Liver (tissue), 8 donors: ENCODE measurements at regions not wholly inside any gene's neighbourhood (a gene's known extent, or its start where the extent isn't known, plus 50 kb on each side); places are given as distances from the start of the nearest gene placed in this dataset.

Source experiments
- DNase-seq: peaks from one replicate; pipeline ENCODE4 v3.0.0-alpha.2; 2017; ENCODE audit warnings: low spot score
- H3K27ac ChIP-seq, 2 donors: one replicate each; pipeline ENCODE4 v1.7.0; 2013; ENCODE audit warnings: inconsistent platforms in 2 of 2, low read length in 2 of 2, control low read depth in 1 of 2, low read depth in 1 of 2, mild to moderate bottlenecking in 1 of 2
- H3K27me3 ChIP-seq, 4 donors: one replicate each; pipeline versions ENCODE4 v1.6.1 to v1.7.0; 2013; ENCODE audit warnings: low read length in 3 of 4, inconsistent platforms in 1 of 4, mild to moderate bottlenecking in 1 of 4, moderate library complexity in 1 of 4; ENCODE audit not compliant: control insufficient read depth in 4 of 4, insufficient read depth in 4 of 4
- H3K36me3 ChIP-seq, 4 donors: one replicate each; pipeline versions ENCODE4 v1.6.1 to v1.7.0; 2013; ENCODE audit warnings: low read length in 3 of 4, mild to moderate bottlenecking in 3 of 4, low read depth in 1 of 4, moderate library complexity in 1 of 4; ENCODE audit not compliant: control insufficient read depth in 4 of 4, insufficient read depth in 3 of 4
- H3K4me1 ChIP-seq, 4 donors: one replicate each; pipeline versions ENCODE4 v1.6.1 to v1.7.0; 2013; ENCODE audit warnings: low read length in 3 of 4, mild to moderate bottlenecking in 3 of 4, moderate library complexity in 1 of 4; ENCODE audit not compliant: control insufficient read depth in 4 of 4, insufficient read depth in 4 of 4
- H3K4me3 ChIP-seq, 3 donors: one replicate each; pipeline versions ENCODE4 v1.6.1 to v1.7.0; 2013; ENCODE audit warnings: low read length in 3 of 3, control low read depth in 1 of 3, low read depth in 1 of 3, mild to moderate bottlenecking in 1 of 3
- H3K9ac ChIP-seq, 2 donors: one replicate each; pipeline ENCODE4 v1.7.0; 2013; ENCODE audit warnings: low read length in 2 of 2, mild to moderate bottlenecking in 2 of 2, moderate library complexity in 2 of 2, control low read depth in 1 of 2, low read depth in 1 of 2
- H3K9me3 ChIP-seq, 4 donors: one replicate each; pipeline versions ENCODE4 v1.6.1 to v1.7.0; 2013; ENCODE audit warnings: low read length in 3 of 4; ENCODE audit not compliant: control insufficient read depth in 4 of 4
- EGR1 ChIP-seq, 2 donors: IDR thresholded peaks; 2 replicates each; pipeline ENCODE4 v1.6.1; 2016 to 2018; ENCODE audit warnings: antibody characterized with exemption in 2 of 2, low read depth in 2 of 2
- FOXA1 ChIP-seq: IDR thresholded peaks from 2 replicates; pipeline ENCODE4 v1.6.1; 2016; ENCODE audit warnings: antibody characterized with exemption
- FOXA2 ChIP-seq: IDR thresholded peaks from 2 replicates; pipeline ENCODE4 v1.6.1; 2016; ENCODE audit warnings: antibody characterized with exemption
- GABPA ChIP-seq, 2 donors: IDR thresholded peaks in 1 of 2; conservative IDR thresholded peaks in 1 of 2; 2 replicates each; pipeline ENCODE4 v1.6.1; 2016; ENCODE audit warnings: antibody characterized with exemption in 2 of 2, mild to moderate bottlenecking in 1 of 2, moderate library complexity in 1 of 2
- HNF4A ChIP-seq, 2 donors: conservative IDR thresholded peaks; 2 replicates each; pipeline ENCODE4 v1.6.1; 2016; ENCODE audit warnings: antibody characterized with exemption in 2 of 2, mild to moderate bottlenecking in 2 of 2
- HNF4G ChIP-seq: IDR thresholded peaks from 2 replicates; pipeline ENCODE4 v1.6.1; 2016; ENCODE audit warnings: antibody characterized with exemption
- JUND ChIP-seq, 2 donors: IDR thresholded peaks; 2 replicates each; pipeline ENCODE4 v1.6.1; 2016; ENCODE audit warnings: antibody characterized with exemption in 2 of 2
- NR2F2 ChIP-seq: IDR thresholded peaks from 2 replicates; pipeline ENCODE4 v1.6.1; 2016; ENCODE audit warnings: antibody characterized with exemption
- RAD21 ChIP-seq, 2 donors: IDR thresholded peaks; 2 replicates each; pipeline ENCODE4 v1.6.1; 2016; ENCODE audit warnings: antibody characterized with exemption in 2 of 2, mild to moderate bottlenecking in 2 of 2
- SP1 ChIP-seq: IDR thresholded peaks from 2 replicates; pipeline ENCODE4 v1.6.1; 2018; ENCODE audit warnings: antibody characterized with exemption, mild to moderate bottlenecking
- WGBS: extraction: QIAGEN DNeasy Blood & Tissue Kit; methylation state at CpG from one replicate; pipeline ENCODE4 v1.1.7; 2013; 5-methylcytosine and 5-hydroxymethylcytosine counted together
- TF ChIP-seq, protein P1 (sequence below): fragments of 150-350 bp; IDR thresholded peaks from 2 replicates; pipeline ENCODE4 v1.5.1; 2017; ENCODE audit warnings: improper control_type of control experiment, low read depth, low read length; ENCODE audit not compliant: missing input control
- TF ChIP-seq, protein P2 (sequence below): IDR thresholded peaks from 2 replicates; pipeline ENCODE4 v1.6.1; 2016; ENCODE audit warnings: antibody characterized with exemption, mild to moderate bottlenecking
- donor health status: healthy.
- donor health status: healthy.
- donor health status: healthy.
- donor health status: healthy.
- donor health status: healthy.

DNA sequence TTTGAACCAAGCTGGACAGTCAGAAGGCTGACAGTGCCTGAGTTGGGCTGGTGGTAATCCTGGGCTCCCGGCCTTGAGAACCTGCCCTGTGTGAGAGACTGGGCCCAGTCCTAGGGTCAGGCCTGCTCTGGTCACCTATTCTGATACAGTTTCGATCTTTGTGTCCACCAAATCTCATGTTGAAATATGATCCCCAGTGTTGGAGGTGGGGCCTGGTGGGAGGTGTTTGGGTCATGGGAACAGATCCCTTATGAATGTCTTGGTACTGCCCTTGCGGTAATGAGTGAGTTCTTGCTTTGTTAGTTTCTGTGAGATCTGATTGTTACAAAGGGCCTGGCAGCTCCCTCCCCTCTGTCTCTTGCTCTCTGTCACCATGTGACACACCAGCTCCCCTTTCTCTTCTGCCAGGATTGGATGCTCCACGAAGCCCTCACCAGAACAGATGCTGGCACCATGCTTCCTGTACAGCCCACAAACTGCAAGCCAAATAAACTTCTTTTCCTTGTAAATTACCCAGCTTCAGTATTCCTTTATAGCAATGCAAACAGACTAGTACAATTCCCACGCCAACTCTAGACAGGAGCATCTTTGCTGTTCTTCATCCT is 111.8 kb upstream of the ZNF438 start:
- TF ChIP-seq NR2F2: no peak
- no peak for TF ChIP-seq HNF4G
- TF ChIP-seq RAD21 (IDR thresholded peaks at IDR 0.05): no peak
- TF ChIP-seq, protein P1, sequence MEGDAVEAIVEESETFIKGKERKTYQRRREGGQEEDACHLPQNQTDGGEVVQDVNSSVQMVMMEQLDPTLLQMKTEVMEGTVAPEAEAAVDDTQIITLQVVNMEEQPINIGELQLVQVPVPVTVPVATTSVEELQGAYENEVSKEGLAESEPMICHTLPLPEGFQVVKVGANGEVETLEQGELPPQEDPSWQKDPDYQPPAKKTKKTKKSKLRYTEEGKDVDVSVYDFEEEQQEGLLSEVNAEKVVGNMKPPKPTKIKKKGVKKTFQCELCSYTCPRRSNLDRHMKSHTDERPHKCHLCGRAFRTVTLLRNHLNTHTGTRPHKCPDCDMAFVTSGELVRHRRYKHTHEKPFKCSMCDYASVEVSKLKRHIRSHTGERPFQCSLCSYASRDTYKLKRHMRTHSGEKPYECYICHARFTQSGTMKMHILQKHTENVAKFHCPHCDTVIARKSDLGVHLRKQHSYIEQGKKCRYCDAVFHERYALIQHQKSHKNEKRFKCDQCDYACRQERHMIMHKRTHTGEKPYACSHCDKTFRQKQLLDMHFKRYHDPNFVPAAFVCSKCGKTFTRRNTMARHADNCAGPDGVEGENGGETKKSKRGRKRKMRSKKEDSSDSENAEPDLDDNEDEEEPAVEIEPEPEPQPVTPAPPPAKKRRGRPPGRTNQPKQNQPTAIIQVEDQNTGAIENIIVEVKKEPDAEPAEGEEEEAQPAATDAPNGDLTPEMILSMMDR: no peak
- no peak for TF ChIP-seq HNF4A (conservative IDR thresholded peaks at IDR 0.05)
- no peak overlapping the region for H3K27ac ChIP-seq
- no peaks in the 10 kb centered on the region for H3K27me3 ChIP-seq
- 93% methylated on average over 5 of the region's 5 CpGs for WGBS
- H3K4me3 ChIP-seq: no peak overlapping the region
- no peak overlapping the region for H3K9ac ChIP-seq
- no peaks in the 10 kb centered on the region for H3K36me3 ChIP-seq
- DNase-seq: no peak
- no peaks in the 10 kb centered on the region for H3K9me3 ChIP-seq
- H3K4me1 ChIP-seq: no peaks in the 10 kb centered on the region

DNA sequence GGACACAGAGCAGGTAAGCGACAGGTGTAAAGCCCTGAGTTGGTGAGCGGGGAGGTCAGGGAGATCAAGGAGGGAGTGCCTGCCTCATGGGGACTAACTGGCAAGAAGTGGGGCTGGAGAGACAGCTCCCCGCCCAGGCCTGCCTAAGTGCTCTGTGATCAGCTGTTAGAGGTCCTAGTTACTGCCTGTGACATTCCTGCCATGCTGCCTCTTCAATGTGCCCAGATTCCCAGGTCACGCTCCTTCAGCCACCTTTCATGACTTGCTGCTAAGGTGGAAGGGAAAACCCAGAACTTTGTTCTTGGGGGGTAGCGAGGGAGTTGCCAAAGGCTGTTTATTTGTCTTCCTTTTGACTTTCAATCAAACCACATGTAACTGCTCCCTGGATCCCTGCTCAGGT is 114.3 kb upstream of the ZNF438 start:
- Histone ChIP-seq H3K4me1 (no peaks in the 10 kb centered on the region), H3K27me3 (no peaks in the 10 kb centered on the region), H3K9me3 (no peaks in the 10 kb centered on the region), H3K4me3 (no peak overlapping the region), H3K36me3 (no peaks in the 10 kb centered on the region), H3K9ac (no peak overlapping the region), H3K27ac (peak overlapping the region in 1 of 2 donors; percentile 54)
- 77% methylated on average over 5 of the region's 5 CpGs for WGBS
- no peak for DNase-seq
- TF ChIP-seq GABPA (IDR thresholded peaks at IDR 0.05 in 1 of 2, conservative IDR thresholded peaks at IDR 0.05 in 1 of 2): no peak
- TF ChIP-seq JUND (IDR thresholded peaks at IDR 0.05): no peak
- TF ChIP-seq, protein P1: no peak
- no peak for TF ChIP-seq RAD21 (IDR thresholded peaks at IDR 0.05)
- TF ChIP-seq EGR1 (IDR thresholded peaks at IDR 0.05; ENCODE audit: low read depth in 2 of 2): no peak
- no peak for TF ChIP-seq SP1

DNA sequence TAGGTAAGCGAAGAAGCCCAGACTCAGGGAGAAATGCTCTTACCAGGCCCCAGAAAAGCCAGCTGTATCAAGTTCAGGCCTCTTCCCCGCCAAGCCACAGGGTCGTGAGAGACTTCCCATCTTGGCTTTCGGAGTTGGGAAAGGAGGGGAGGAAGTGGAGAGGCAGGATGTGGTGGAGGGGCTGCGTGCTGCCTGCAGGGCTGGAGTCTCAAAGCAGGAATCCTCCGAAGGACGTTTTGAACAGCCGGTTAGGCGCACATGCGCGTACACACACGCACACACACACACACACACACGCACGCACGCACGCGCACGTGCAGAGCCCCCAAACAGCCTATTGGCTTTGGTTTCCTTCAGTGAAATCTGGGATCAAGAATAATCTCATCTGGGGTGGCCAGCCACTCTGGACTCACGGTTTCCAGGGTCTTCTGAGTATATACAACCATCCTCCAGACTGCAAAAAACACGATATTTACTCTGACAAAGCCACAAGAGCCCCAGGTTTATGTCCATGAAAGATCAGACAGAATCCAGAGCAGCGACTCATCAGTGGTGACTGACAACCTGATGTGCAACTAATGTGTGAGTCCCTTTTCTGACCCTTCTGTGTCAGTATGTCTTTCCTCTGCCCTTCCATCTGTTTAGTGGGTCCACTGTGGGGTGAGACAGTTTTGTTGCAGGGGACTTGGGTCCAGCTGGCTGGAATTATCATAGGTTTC is 115.0 kb upstream of the ZNF438 start:
- no peak for DNase-seq
- peak overlapping the region in 1 of 2 donors; percentile 54 for H3K27ac ChIP-seq
- H3K9me3 ChIP-seq: no peaks in the 10 kb centered on the region
- H3K4me1 ChIP-seq: no peaks in the 10 kb centered on the region
- no peak overlapping the region for H3K9ac ChIP-seq
- 59% methylated on average over 21 of the region's 21 CpGs for WGBS
- no peak overlapping the region for H3K4me3 ChIP-seq
- no peaks in the 10 kb centered on the region for H3K27me3 ChIP-seq
- TF ChIP-seq FOXA1 (no peak), FOXA2 (no peak), NR2F2 (peak; percentile 21), RAD21 (IDR thresholded peaks at IDR 0.05) (peak in 1 of 2 donors; percentile 41)
- TF ChIP-seq, protein P2, sequence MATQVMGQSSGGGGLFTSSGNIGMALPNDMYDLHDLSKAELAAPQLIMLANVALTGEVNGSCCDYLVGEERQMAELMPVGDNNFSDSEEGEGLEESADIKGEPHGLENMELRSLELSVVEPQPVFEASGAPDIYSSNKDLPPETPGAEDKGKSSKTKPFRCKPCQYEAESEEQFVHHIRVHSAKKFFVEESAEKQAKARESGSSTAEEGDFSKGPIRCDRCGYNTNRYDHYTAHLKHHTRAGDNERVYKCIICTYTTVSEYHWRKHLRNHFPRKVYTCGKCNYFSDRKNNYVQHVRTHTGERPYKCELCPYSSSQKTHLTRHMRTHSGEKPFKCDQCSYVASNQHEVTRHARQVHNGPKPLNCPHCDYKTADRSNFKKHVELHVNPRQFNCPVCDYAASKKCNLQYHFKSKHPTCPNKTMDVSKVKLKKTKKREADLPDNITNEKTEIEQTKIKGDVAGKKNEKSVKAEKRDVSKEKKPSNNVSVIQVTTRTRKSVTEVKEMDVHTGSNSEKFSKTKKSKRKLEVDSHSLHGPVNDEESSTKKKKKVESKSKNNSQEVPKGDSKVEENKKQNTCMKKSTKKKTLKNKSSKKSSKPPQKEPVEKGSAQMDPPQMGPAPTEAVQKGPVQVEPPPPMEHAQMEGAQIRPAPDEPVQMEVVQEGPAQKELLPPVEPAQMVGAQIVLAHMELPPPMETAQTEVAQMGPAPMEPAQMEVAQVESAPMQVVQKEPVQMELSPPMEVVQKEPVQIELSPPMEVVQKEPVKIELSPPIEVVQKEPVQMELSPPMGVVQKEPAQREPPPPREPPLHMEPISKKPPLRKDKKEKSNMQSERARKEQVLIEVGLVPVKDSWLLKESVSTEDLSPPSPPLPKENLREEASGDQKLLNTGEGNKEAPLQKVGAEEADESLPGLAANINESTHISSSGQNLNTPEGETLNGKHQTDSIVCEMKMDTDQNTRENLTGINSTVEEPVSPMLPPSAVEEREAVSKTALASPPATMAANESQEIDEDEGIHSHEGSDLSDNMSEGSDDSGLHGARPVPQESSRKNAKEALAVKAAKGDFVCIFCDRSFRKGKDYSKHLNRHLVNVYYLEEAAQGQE: no peak
- H3K36me3 ChIP-seq: no peaks in the 10 kb centered on the region
